Duodenal mucosa (tissue), 2 donors: ENCODE measurements at regions not wholly inside any gene's neighbourhood (a gene's known extent, or its start where the extent isn't known, plus 50 kb on each side); places are given as distances from the start of the nearest gene placed in this dataset.
A peak's percentile ranks its signal among the peaks of the same experiment; 100 is the strongest.
"Not testable (repeated sequence)": the region's sequence is repeated elsewhere in the genome, so short reads cannot be mapped to it uniquely, and the experiment has no call there.

Source experiments
- H3K27ac ChIP-seq: one replicate; pipeline ENCODE4 v1.7.0; 2013; ENCODE audit warnings: low read depth, low read length
- H3K27me3 ChIP-seq, 2 donors: one replicate each; pipeline ENCODE4 v1.7.0; 2013; ENCODE audit warnings: low read length in 2 of 2, control low read depth in 1 of 2; ENCODE audit not compliant: insufficient read depth in 2 of 2, control insufficient read depth in 1 of 2
- H3K36me3 ChIP-seq, 2 donors: one replicate each; pipeline ENCODE4 v1.7.0; 2013; ENCODE audit warnings: low read length in 2 of 2, control low read depth in 1 of 2; ENCODE audit not compliant: insufficient read depth in 2 of 2, control insufficient read depth in 1 of 2
- H3K4me1 ChIP-seq, 2 donors: one replicate each; pipeline ENCODE4 v1.7.0; 2013; ENCODE audit warnings: low read length in 2 of 2, control low read depth in 1 of 2; ENCODE audit not compliant: insufficient read depth in 2 of 2, control insufficient read depth in 1 of 2
- H3K4me3 ChIP-seq, 2 donors: one replicate each; pipeline ENCODE4 v1.7.0; 2013; ENCODE audit warnings: low read length in 2 of 2, low read depth in 1 of 2
- H3K9ac ChIP-seq, 2 donors: one replicate each; pipeline ENCODE4 v1.7.0; 2013; ENCODE audit warnings: low read length in 2 of 2, low read depth in 1 of 2
- H3K9me3 ChIP-seq, 2 donors: one replicate each; pipeline ENCODE4 v1.7.0; 2013; ENCODE audit warnings: low read length in 2 of 2, control low read depth in 1 of 2; ENCODE audit not compliant: control insufficient read depth in 1 of 2

GRCh38 chr7:130950741-130951140 is 216.7 kb upstream of the KLF14 start:
- no peak overlapping the region for H3K9ac ChIP-seq
- H3K4me1 ChIP-seq: peaks cover 1 to 8% of the 10 kb centered on the region in 2 donors
- H3K36me3 ChIP-seq: peaks cover 3 to 6% of the 10 kb centered on the region in 2 donors
- no peaks in the 10 kb centered on the region for H3K27me3 ChIP-seq
- H3K27ac ChIP-seq: no peak overlapping the region
- H3K9me3 ChIP-seq: no peaks in the 10 kb centered on the region
- H3K4me3 ChIP-seq: no peak overlapping the region

- Histone ChIP-seq H3K9me3 (no peaks in the 10 kb centered on the region), H3K36me3 (peaks cover 3 to 6% of the 10 kb centered on the region in 2 donors), H3K27me3 (no peaks in the 10 kb centered on the region), H3K4me1 (peaks cover 4 to 8% of the 10 kb centered on the region in 2 donors), H3K9ac (no peak overlapping the region), H3K4me3 (no peak overlapping the region), H3K27ac (no peak overlapping the region)
These were observed 217.4 kb upstream of the KLF14 start for GRCh38 chr7:130951303-130951975.

- Histone ChIP-seq H3K4me3 (no peak overlapping the region), H3K27ac (no peak overlapping the region), H3K4me1 (peaks cover 4 to 13% of the 10 kb centered on the region in 2 donors), H3K9ac (no peak overlapping the region), H3K27me3 (no peaks in the 10 kb centered on the region), H3K9me3 (no peaks in the 10 kb centered on the region), H3K36me3 (peaks cover 3 to 6% of the 10 kb centered on the region in 2 donors)
These were observed 218.2 kb upstream of the KLF14 start for GRCh38 chr7:130951976-130952876.

- no peak overlapping the region for H3K4me3 ChIP-seq
- H3K36me3 ChIP-seq: peaks cover 3 to 6% of the 10 kb centered on the region in 2 donors
- no peak overlapping the region for H3K27ac ChIP-seq
- no peaks in the 10 kb centered on the region for H3K27me3 ChIP-seq
- H3K9ac ChIP-seq: no peak overlapping the region
- no peaks in the 10 kb centered on the region for H3K9me3 ChIP-seq
- peaks cover 4 to 13% of the 10 kb centered on the region in 2 donors for H3K4me1 ChIP-seq
These were observed 219.2 kb upstream of the KLF14 start for GRCh38 chr7:130953196-130953595.

GRCh38 chr7:130954918-130955564 is 221.0 kb upstream of the KLF14 start:
- H3K27ac ChIP-seq: no peak overlapping the region
- H3K9ac ChIP-seq: peak overlapping the region in 1 of 2 donors; percentile 1
- no peak overlapping the region for H3K4me3 ChIP-seq
- H3K27me3 ChIP-seq: no peaks in the 10 kb centered on the region
- peaks cover 8 to 13% of the 10 kb centered on the region in 2 donors for H3K4me1 ChIP-seq
- no peaks in the 10 kb centered on the region for H3K9me3 ChIP-seq
- peaks cover 3 to 6% of the 10 kb centered on the region in 2 donors for H3K36me3 ChIP-seq

GRCh38 chr7:130955565-130955919 is 221.5 kb upstream of the KLF14 start:
- peaks cover 8 to 13% of the 10 kb centered on the region in 2 donors for H3K4me1 ChIP-seq
- H3K9me3 ChIP-seq: no peaks in the 10 kb centered on the region
- peaks cover 3 to 6% of the 10 kb centered on the region in 2 donors for H3K36me3 ChIP-seq
- no peak overlapping the region for H3K4me3 ChIP-seq
- H3K27me3 ChIP-seq: no peaks in the 10 kb centered on the region
- H3K9ac ChIP-seq: no peak overlapping the region
- no peak overlapping the region for H3K27ac ChIP-seq

- H3K4me3 ChIP-seq: no peak overlapping the region
- peak overlapping the region in 1 of 2 donors; percentile 4 for H3K9ac ChIP-seq
- peaks cover 8 to 17% of the 10 kb centered on the region in 2 donors for H3K4me1 ChIP-seq
- H3K27me3 ChIP-seq: no peaks in the 10 kb centered on the region
- H3K27ac ChIP-seq: no peak overlapping the region
- peaks cover 2 to 3% of the 10 kb centered on the region in 2 donors for H3K36me3 ChIP-seq
- H3K9me3 ChIP-seq: no peaks in the 10 kb centered on the region
These were observed 222.6 kb upstream of the KLF14 start for GRCh38 chr7:130956417-130957136.

- H3K4me1 ChIP-seq: peaks cover 13 to 17% of the 10 kb centered on the region in 2 donors
- peak overlapping the region in 1 of 2 donors; percentile 4 for H3K9ac ChIP-seq
- H3K4me3 ChIP-seq: no peak overlapping the region
- peaks cover 0 to 3% of the 10 kb centered on the region in 2 donors for H3K36me3 ChIP-seq
- H3K9me3 ChIP-seq: no peaks in the 10 kb centered on the region
- no peak overlapping the region for H3K27ac ChIP-seq
- H3K27me3 ChIP-seq: no peaks in the 10 kb centered on the region
These were observed 223.1 kb upstream of the KLF14 start for GRCh38 chr7:130957137-130957513.

GRCh38 chr7:130957722-130958435 is 223.9 kb upstream of the KLF14 start:
- not testable (repeated sequence) for H3K27ac ChIP-seq, H3K9ac ChIP-seq, H3K4me3 ChIP-seq, H3K36me3 ChIP-seq, H3K9me3 ChIP-seq, H3K27me3 ChIP-seq
- H3K4me1 ChIP-seq: peaks cover 14 to 17% of the 10 kb centered on the region in 2 donors
